GM06990 (cell line): ENCODE measurements at regions not wholly inside any gene's neighbourhood (a gene's known extent, or its start where the extent isn't known, plus 50 kb on each side); places are given as distances from the start of the nearest gene placed in this dataset.

Experiments
- DNase-seq: peaks from one replicate; pipeline ENCODE4 v3.0.0-alpha.2; 2011; ENCODE audit not compliant: insufficient read length; ENCODE audit errors: extremely low read depth
- H3K27me3 ChIP-seq: replicated peaks from 2 replicates; pipeline ENCODE4 v1.6.0; 2011; ENCODE audit warnings: low read length; ENCODE audit not compliant: control insufficient read depth, insufficient read depth
- H3K36me3 ChIP-seq: 2 replicates; pipeline ENCODE4 v1.5.1; 2011; ENCODE audit warnings: low read length; ENCODE audit not compliant: control insufficient read depth, insufficient read depth
- H3K4me3 ChIP-seq: replicated peaks from 2 replicates; pipeline ENCODE4 v1.5.1; 2011; ENCODE audit warnings: low read depth, mild to moderate bottlenecking, control low read depth, low read length
- CTCF ChIP-seq: IDR thresholded peaks from 2 replicates; pipeline ENCODE4 v1.5.1; 2011; ENCODE audit warnings: low read length, control low read depth, mild to moderate bottlenecking, inconsistent platforms; ENCODE audit not compliant: insufficient read depth, poor library complexity, severe bottlenecking

DNA sequence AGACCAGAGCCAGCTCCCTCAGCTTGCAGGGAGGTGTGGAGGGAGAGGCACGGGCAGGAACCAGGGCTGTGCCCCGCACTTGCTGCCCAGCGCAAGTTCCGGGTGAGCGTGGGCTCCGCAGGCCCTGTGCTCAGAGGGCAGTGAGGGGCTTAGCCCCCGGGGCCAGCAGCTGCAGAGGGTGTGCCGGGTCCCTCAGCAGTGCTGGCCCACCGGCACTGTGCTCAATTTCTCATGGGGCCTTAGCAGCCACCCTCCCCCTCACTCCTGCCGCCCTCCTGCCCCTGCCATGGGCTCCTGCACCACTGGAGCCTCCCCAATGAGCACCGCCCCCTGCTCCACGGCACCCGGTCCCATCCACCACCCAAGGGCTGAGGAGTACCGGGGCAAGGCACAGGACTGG lies 104.6 kb upstream of the SRD5A3 start:
- Histone ChIP-seq H3K36me3 (no peaks in the 10 kb centered on the region), H3K4me3 (no peak overlapping the region), H3K27me3 (no peaks in the 10 kb centered on the region)
- TF ChIP-seq CTCF, result no peak
- no peak for DNase-seq

- no peak for DNase-seq
- no peaks in the 10 kb centered on the region for H3K27me3 ChIP-seq
- H3K4me3 ChIP-seq, result no peak overlapping the region
- TF ChIP-seq CTCF, result no peak
- no peaks in the 10 kb centered on the region for H3K36me3 ChIP-seq
These were observed 103.5 kb upstream of the SRD5A3 start for GRCh38 chr4:55242506-55242905.

- TF ChIP-seq CTCF, result no peak
These were observed 98.5 kb upstream of the SRD5A3 start for GRCh38 chr4:55247521-55247920.

DNA sequence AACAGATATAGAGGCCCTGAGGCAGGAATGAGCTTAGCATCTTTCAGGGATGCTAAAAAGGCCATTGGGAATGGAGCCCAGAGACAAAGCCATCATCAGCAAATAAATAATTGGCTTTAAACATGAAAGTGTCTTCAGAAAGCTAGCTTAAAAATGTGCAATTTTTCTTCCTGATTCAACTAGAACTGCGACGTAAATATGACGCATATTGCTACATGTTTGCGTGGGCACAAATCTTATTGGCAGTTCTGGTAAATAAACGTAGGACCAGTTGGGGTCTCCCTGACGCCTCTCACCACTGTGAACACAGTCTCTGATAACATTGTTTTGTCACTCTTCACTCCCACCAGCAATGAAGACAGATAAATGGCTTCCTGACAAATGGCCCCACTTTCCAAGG lies 97.3 kb upstream of the SRD5A3 start:
- Histone ChIP-seq H3K36me3 (no peaks in the 10 kb centered on the region), H3K27me3 (no peaks in the 10 kb centered on the region), H3K4me3 (no peak overlapping the region)
- DNase-seq, result no peak
- TF ChIP-seq CTCF, result no peak

More at GRCh38 chr4:55247521-55247920, 98.5 kb upstream of the SRD5A3 start:
- no peak for DNase-seq
- Histone ChIP-seq H3K27me3 (no peaks in the 10 kb centered on the region), H3K36me3 (no peaks in the 10 kb centered on the region), H3K4me3 (no peak overlapping the region)

DNA sequence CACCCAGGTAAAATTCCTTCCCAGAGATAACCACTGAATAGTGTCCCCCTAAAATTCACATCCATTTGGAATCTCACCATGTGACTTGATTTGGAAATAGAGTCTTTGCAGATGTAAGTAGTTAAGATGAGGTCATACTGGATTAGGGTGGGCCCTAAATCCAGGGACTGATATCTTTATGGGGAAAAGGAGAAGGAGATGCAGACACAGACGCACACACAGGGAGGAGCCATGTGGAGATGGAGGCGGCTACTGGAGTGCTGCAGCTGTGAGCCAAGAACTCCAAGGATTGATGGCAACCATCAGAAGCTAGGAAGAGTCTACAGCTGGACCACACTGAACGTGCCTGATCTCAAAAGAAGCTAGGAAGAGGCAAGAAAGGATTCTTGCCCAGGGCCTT lies 96.6 kb upstream of the SRD5A3 start:
- no peak for TF ChIP-seq CTCF

DNA sequence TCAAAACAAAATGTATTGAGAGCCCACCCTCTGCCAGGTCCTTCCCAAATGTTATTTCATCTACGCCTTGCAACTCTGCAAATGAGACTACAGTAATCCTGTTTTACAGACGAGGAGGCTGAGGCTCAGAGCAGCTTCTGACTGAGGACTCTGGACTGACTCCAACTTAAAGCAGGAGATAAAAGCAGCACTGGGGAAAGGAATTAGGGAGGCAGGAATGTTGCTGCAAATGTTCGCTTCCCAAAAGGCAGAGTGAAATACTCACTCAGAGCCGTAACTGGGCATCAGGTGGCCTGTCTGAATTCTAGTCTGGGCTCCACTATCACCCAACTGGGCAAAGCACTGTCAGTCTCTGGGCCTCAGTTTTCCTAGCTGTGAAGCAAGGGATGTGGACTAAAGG lies 94.7 kb upstream of the SRD5A3 start:
- Histone ChIP-seq H3K27me3 (no peaks in the 10 kb centered on the region), H3K36me3 (no peaks in the 10 kb centered on the region), H3K4me3 (no peak overlapping the region)
- no peak for DNase-seq
- no peak for TF ChIP-seq CTCF

More for the DNA sequence above, 96.6 kb upstream of the SRD5A3 start:
- Histone ChIP-seq H3K4me3 (no peak overlapping the region), H3K27me3 (no peaks in the 10 kb centered on the region), H3K36me3 (no peaks in the 10 kb centered on the region)
- DNase-seq, result no peak
